HG03432 (cell line): ENCODE measurements at regions not wholly inside any gene's neighbourhood (a gene's known extent, or its start where the extent isn't known, plus 50 kb on each side); places are given as distances from the start of the nearest gene placed in this dataset.

Experiments used
- ATAC-seq: cut with Tn5 transposase; IDR thresholded peaks from one replicate; pipeline ENCODE4 v1.9.1; 2021; ENCODE audit warnings: mild to moderate bottlenecking, moderate library complexity; ENCODE audit not compliant: unreplicated experiment

GRCh38 chr13:78239714-78240113 lies 321.1 kb upstream of the EDNRB start:
- ATAC-seq = no peak

GRCh38 chr13:78238911-78239310 lies 320.3 kb upstream of the EDNRB start:
- ATAC-seq = no peak

DNA sequence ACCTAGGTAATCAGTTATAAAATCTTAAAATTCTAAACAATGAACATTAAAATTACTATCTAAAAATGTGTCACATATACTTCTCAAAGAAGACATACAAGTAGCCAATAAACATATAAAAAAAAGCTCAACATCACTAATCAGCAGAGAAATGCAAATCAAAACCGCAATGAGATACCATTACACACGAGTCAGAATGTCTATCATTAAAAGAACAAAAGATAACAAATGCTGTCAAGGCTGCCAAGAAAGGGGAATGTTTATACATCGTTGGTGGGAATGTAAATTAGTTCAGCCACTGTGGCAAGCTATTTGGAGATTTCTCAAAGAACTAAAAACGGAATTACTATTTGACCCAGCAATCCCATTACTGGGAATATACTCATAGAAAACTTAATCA lies 310.3 kb upstream of the EDNRB start:
- ATAC-seq = no peak

DNA sequence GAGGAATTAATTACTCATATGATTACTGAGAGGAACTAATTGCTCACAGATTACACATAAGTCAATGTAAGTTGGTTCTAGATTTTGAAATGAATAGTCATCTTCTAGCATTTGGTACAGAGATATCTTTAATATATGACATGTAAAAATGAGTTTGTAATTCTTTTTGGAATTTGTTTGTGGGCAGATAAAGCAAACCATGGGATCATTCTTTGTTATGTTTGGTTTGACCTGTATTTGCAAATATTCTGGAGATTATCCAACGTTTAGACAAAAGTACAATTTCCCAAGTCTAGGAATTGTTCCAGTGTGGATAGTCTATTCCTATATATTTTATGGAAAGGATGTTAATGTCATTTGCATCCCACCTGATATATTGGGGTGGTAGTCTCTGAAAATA lies 309.6 kb upstream of the EDNRB start:
- no peak for ATAC-seq

- ATAC-seq = no peak
Observed at GRCh38 chr13:78227709-78228108, 309.1 kb upstream of the EDNRB start.

DNA sequence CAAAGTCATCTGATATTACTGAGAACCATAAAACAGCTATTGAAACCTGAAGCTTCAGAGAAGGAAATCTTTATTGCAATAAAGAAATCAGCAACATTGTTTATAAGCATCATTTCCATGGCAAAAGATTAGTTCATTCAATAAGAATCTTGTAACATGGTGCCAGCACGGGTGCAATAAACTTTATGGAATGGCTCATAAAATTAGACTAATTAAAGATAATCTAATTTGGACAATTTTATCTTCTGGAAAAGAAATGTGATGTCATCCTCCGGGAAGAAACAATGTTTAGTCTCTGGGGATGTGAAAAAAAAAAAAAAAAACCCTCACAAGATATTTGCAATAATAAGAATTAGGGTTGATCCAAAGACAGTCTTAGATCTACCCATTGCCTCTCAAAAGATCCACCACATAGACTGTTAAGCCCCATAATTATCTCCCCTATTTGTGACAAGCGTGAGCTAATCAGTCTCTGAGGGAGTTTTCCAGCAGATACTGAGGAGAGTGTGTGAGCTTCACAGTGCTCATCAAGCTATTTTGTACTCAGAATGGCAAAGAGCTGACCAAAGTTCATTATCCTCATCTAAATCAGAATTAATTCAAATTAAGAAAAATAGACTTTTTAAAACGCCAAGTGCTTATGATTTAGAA lies 297.0 kb upstream of the EDNRB start:
- no peak for ATAC-seq

DNA sequence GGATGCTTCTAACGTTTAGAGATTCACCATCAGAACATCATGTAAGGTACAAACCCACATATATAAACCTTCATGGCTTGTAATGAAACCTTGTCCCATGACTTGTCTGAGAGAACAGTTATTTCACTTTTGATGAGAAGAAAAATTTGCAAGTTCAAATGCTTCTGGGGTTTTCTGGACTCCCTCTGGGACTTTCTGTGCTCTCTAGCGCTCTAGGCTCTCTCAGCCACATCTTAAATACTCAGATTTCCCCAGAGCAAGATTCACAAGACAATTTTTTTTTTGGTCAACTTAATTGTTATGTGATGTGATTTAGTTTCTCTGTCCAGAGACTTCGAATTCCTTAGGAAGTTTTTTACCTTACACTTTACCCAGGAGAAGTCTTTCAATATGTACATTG lies 282.8 kb upstream of the EDNRB start:
- peak; percentile 85 for ATAC-seq

- ATAC-seq = no peak
Observed at GRCh38 chr13:78198821-78199220, 280.2 kb upstream of the EDNRB start.

- no peak for ATAC-seq
Observed at GRCh38 chr13:78198419-78198818, 279.8 kb upstream of the EDNRB start.

- no peak for ATAC-seq
Observed at GRCh38 chr13:78197231-78197630, 278.6 kb upstream of the EDNRB start.

DNA sequence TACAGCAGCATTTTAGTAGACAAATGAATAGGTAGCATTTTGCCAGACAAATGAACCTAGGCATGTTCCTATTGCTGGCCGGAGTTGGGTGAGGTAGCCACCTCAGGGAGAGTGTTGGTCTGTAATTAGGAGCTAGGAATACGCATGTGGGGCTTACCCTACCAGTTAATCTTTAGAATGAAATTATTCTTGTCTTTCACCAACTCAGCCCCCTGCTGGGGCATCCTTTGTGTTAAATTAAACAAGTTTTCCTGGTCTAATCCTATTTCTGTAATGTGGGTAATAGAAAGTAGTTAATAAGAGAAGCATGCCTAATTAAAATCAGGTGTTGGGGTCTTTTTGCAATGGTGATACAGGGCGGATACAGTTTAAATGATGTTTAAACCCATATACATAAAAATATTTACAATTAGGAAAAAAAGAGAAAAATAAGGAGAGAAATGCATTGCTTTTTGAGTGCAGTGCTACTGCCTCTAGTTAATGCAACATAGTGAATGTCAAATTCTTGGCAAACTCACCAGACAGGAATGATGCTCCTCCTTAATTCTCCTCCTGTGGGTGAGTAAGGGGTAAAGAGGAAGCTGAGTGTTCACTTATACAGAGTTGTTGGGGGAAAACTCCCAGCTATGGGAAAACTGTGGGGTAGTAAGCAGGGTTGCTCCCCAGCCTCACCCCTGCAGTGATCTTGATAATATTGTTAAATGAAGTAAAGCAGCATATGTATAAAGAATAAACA lies 276.4 kb upstream of the EDNRB start:
- no peak for ATAC-seq

DNA sequence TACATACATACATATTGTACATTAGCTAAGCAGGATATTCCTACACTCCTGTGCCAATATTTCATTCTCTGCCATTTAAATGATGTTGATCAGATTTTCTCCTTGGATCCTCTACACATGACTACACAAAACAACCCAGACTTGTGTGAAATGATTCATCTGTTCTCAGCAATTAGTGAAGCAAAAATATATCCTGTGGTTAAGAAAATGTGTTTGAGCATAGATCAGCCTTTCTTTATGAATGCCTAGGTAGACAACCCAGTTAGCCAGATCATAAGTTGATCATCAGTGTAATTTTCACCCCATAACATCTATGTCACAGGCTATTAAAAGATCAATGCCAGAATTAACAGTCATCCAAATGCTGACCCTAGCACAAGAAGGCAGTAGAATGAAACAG lies 275.2 kb upstream of the EDNRB start:
- ATAC-seq = peak; percentile 68

GRCh38 chr13:78192716-78193115 lies 274.1 kb upstream of the EDNRB start:
- ATAC-seq = no peak

- ATAC-seq = no peak
Observed at GRCh38 chr13:78190296-78190695, 271.7 kb upstream of the EDNRB start.

DNA sequence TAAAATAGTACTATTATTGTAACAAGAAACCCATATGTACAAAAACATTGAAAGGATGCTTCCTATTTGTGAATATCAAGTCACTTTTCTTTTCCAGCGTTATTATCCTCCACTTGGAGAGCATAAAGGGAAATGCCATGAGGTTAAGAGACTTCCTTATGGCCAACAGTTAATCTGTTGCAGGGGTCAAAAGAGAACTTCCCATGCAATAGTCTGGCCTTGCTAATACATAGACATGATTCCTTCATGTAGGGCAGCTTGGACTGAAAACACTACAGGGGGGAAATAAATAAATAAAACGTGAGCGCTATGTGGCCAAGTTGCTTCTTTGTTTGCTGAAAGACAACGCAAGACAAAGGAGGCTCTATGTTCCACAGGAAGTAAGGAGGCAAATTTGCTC lies 269.1 kb upstream of the EDNRB start:
- ATAC-seq = no peak

DNA sequence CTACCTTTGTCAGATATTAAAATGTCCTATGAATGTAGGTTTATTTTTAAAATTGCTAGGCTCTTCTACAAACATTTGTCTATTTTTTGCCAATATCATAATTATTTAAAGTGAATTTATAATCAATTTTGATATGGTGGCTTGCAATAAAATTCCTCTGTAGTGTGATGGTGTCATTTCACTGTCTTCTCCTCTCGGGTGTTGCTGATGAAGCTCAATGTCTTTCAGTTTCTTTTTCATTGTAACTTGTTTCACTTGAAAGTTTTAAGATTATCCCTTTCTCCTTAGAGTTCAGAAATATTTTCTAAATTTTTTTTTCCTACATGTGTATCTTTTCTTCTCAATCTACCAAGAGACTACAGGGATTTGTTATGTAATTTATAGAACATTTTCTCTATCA lies 267.1 kb upstream of the EDNRB start:
- no peak for ATAC-seq

DNA sequence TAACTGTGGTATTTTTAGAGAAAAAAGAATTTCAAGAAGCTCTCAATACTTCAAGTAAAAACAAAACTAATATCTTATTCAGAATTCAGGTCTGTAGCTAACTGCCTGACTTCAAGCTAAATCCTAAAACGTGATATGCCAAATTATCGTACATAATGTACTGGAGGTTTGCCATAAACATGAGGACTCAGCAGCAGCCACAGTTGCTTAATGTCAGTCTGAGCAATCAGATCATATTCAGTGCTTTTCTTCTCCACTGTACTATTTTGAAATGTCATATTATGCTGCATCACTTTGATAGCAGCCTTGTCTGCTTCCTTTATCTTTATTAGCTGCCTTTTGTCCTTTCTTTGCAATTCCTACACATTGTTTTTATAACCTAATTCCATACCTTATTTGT lies 265.1 kb upstream of the EDNRB start:
- no peak for ATAC-seq

- no peak for ATAC-seq
Observed at GRCh38 chr13:78182813-78183212, 264.2 kb upstream of the EDNRB start.

DNA sequence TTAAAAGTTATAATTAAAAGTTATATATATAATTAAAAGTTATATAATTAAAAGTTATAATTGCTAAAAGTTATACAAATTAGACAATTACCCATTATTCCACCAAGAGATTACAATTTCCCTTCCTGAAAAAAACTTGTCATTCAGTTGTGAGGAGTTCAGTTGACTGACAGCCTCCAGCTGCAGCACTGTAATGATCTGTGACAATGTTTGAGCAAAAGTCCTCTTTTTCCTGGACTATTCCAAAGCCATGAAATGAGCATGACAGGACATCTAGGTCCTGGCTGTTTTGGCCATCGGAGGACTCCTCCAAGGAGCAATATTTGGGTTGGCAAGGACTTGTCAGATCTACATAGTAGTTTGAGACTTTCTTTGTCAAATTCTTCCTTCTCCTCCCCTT lies 258.7 kb upstream of the EDNRB start:
- no peak for ATAC-seq

DNA sequence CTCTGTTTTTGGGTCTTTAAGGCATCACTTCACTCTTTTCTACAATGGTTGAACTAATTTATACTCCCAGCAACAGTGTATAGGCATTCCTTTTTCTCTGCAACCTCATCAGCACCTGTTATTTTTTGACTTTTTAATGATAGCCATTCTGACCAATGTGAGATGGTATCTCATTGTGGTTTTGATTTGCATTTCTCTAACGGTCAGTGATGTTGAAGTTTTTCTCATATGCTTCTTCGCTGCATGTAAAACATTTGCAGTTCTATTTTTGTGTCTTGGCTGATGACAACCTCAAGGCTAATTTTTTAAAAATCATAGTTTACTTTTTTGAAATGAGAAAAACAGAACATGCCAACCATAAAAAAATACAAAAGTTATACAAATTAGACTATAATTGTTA lies 258.2 kb upstream of the EDNRB start:
- ATAC-seq = no peak

GRCh38 chr13:78169386-78169785 lies 250.8 kb upstream of the EDNRB start:
- ATAC-seq = no peak

GRCh38 chr13:78168981-78169380 lies 250.3 kb upstream of the EDNRB start:
- no peak for ATAC-seq

DNA sequence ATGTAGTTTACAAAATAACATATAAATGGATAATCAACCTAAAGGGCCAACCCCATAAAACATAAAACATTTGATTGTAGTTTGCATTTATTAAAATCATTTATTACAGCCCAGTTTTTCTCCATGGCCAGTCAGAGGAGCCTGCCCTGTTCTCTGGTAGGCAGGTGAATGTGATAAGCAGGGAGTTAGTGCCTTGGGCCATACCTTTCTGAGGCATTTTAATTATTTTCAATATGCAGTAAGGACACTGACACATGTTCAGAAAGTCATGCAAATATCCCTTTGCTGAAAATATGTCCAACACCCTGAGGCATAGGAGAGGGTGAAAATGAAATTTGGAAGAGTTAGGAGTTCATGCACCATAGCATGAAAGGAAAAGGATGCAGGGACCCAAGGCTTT lies 242.6 kb upstream of the EDNRB start:
- peak; percentile 22 for ATAC-seq
